ENCODE measurements at regions not wholly inside any gene's neighbourhood (a gene's known extent, or its start where the extent isn't known, plus 50 kb on each side); places are given as distances from the start of the nearest gene placed in this dataset.

- no peak overlapping the region for H3K4me3 ChIP-seq (ENCODE audit: control insufficient read depth, low read depth, low read length)
- DNase-seq (ENCODE audit: low read depth), result no peak
- no peak for TF ChIP-seq CTCF (IDR thresholded peaks at IDR 0.05; ENCODE audit: control insufficient read depth, insufficient read depth, low read depth, low read length, missing control alignments)
Observed at GRCh38 chr13:78410164-78410563, 193.2 kb downstream of the POU4F1 start.

- no peak for TF ChIP-seq CTCF (IDR thresholded peaks at IDR 0.05; ENCODE audit: control insufficient read depth, insufficient read depth, low read depth, low read length, missing control alignments)
- H3K4me3 ChIP-seq (ENCODE audit: control insufficient read depth, low read depth, low read length), result no peak overlapping the region
- no peak for DNase-seq (ENCODE audit: low read depth)
Observed at GRCh38 chr13:78409172-78409571, 194.2 kb downstream of the POU4F1 start.

GRCh38 chr13:78404846-78405360 lies 198.4 kb downstream of the POU4F1 start:
- H3K4me3 ChIP-seq (ENCODE audit: control insufficient read depth, low read depth, low read length), result no peak overlapping the region
- no peak for TF ChIP-seq CTCF (IDR thresholded peaks at IDR 0.05; ENCODE audit: control insufficient read depth, insufficient read depth, low read depth, low read length, missing control alignments)
- DNase-seq (ENCODE audit: low read depth), result no peak

- no peak overlapping the region for H3K4me3 ChIP-seq (ENCODE audit: control insufficient read depth, low read depth, low read length)
- no peak for TF ChIP-seq CTCF (IDR thresholded peaks at IDR 0.05; ENCODE audit: control insufficient read depth, insufficient read depth, low read depth, low read length, missing control alignments)
- DNase-seq (ENCODE audit: low read depth), result no peak
Observed at GRCh38 chr13:78402708-78403400, 200.5 kb downstream of the POU4F1 start.

GRCh38 chr13:78401873-78402707 lies 201.3 kb downstream of the POU4F1 start:
- TF ChIP-seq CTCF (IDR thresholded peaks at IDR 0.05; ENCODE audit: control insufficient read depth, insufficient read depth, low read depth, low read length, missing control alignments), result no peak
- no peak overlapping the region for H3K4me3 ChIP-seq (ENCODE audit: control insufficient read depth, low read depth, low read length)
- DNase-seq (ENCODE audit: low read depth), result no peak

- DNase-seq (ENCODE audit: low read depth), result no peak
- TF ChIP-seq CTCF (IDR thresholded peaks at IDR 0.05; ENCODE audit: control insufficient read depth, insufficient read depth, low read depth, low read length, missing control alignments), result no peak
- H3K4me3 ChIP-seq (ENCODE audit: control insufficient read depth, low read depth, low read length), result no peak overlapping the region
Observed at GRCh38 chr13:78398743-78399410, 204.5 kb downstream of the POU4F1 start.
